ENCODE measurements at regions not wholly inside any gene's neighbourhood (a gene's known extent, or its start where the extent isn't known, plus 50 kb on each side); places are given as distances from the start of the nearest gene placed in this dataset.

- H3K4me3 ChIP-seq (ENCODE audit: low read length) = no peak overlapping the region
- TF ChIP-seq ZNF274 (IDR thresholded peaks at IDR 0.05; ENCODE audit: low read depth, low read length) = no peak
Observed at GRCh38 chr1:83543222-83543973, 455.5 kb downstream of the TTLL7 start.

GRCh38 chr1:83531521-83532309, 467.2 kb downstream of the TTLL7 start:
- no peak overlapping the region for H3K4me3 ChIP-seq (ENCODE audit: low read length)
- TF ChIP-seq ZNF274 (IDR thresholded peaks at IDR 0.05; ENCODE audit: low read depth, low read length) = no peak

GRCh38 chr1:83530506-83530905, 468.4 kb downstream of the TTLL7 start:
- H3K4me3 ChIP-seq (ENCODE audit: low read length) = no peak overlapping the region
- TF ChIP-seq ZNF274 (IDR thresholded peaks at IDR 0.05; ENCODE audit: low read depth, low read length) = no peak

- TF ChIP-seq ZNF274 (IDR thresholded peaks at IDR 0.05; ENCODE audit: low read depth, low read length) = no peak
- H3K4me3 ChIP-seq (ENCODE audit: low read length) = no peak overlapping the region
Observed at GRCh38 chr1:83527987-83528386, 470.9 kb downstream of the TTLL7 start.

GRCh38 chr1:83520797-83521196, 478.1 kb downstream of the TTLL7 start:
- no peak for TF ChIP-seq ZNF274 (IDR thresholded peaks at IDR 0.05; ENCODE audit: low read depth, low read length)
- H3K4me3 ChIP-seq (ENCODE audit: low read length) = no peak overlapping the region

- TF ChIP-seq ZNF274 (IDR thresholded peaks at IDR 0.05; ENCODE audit: low read depth, low read length) = no peak
Observed at GRCh38 chr1:83516369-83516768, 482.6 kb downstream of the TTLL7 start.

GRCh38 chr1:83515578-83516154, 483.3 kb downstream of the TTLL7 start:
- TF ChIP-seq ZNF274 (IDR thresholded peaks at IDR 0.05; ENCODE audit: low read depth, low read length) = no peak
- H3K4me3 ChIP-seq (ENCODE audit: low read length) = no peak overlapping the region

More at GRCh38 chr1:83516369-83516768, 482.6 kb downstream of the TTLL7 start:
- no peak overlapping the region for H3K4me3 ChIP-seq (ENCODE audit: low read length)

GRCh38 chr1:83512373-83513193, 486.3 kb downstream of the TTLL7 start:
- no peak overlapping the region for H3K4me3 ChIP-seq (ENCODE audit: low read length)
- TF ChIP-seq ZNF274 (IDR thresholded peaks at IDR 0.05; ENCODE audit: low read depth, low read length) = no peak

GRCh38 chr1:83511146-83511726, 487.7 kb downstream of the TTLL7 start:
- no peak for TF ChIP-seq ZNF274 (IDR thresholded peaks at IDR 0.05; ENCODE audit: low read depth, low read length)
- no peak overlapping the region for H3K4me3 ChIP-seq (ENCODE audit: low read length)

- no peak for TF ChIP-seq ZNF274 (IDR thresholded peaks at IDR 0.05; ENCODE audit: low read depth, low read length)
- no peak overlapping the region for H3K4me3 ChIP-seq (ENCODE audit: low read length)
Observed at GRCh38 chr1:83509301-83509781, 489.6 kb downstream of the TTLL7 start.

- no peak for TF ChIP-seq ZNF274 (IDR thresholded peaks at IDR 0.05; ENCODE audit: low read depth, low read length)
- H3K4me3 ChIP-seq (ENCODE audit: low read length) = peak overlapping the region; percentile 16; the same call in 1 of the 2 replicates
Observed at GRCh38 chr1:83508485-83509151, 490.3 kb downstream of the TTLL7 start.

GRCh38 chr1:83505148-83505547, 493.8 kb downstream of the TTLL7 start:
- H3K4me3 ChIP-seq (ENCODE audit: low read length) = no peak overlapping the region
- no peak for TF ChIP-seq ZNF274 (IDR thresholded peaks at IDR 0.05; ENCODE audit: low read depth, low read length)

- H3K4me3 ChIP-seq (ENCODE audit: low read length) = no peak overlapping the region
- no peak for TF ChIP-seq ZNF274 (IDR thresholded peaks at IDR 0.05; ENCODE audit: low read depth, low read length)
Observed at GRCh38 chr1:83503153-83503552, 495.8 kb downstream of the TTLL7 start.

All from GM08714 (cell line).